ENCODE measurements at regions not wholly inside any gene's neighbourhood (a gene's known extent, or its start where the extent isn't known, plus 50 kb on each side); places are given as distances from the start of the nearest gene placed in this dataset.
"Not testable (repeated sequence)": the region's sequence is repeated elsewhere in the genome, so short reads cannot be mapped to it uniquely, and the experiment has no call there.

DNA sequence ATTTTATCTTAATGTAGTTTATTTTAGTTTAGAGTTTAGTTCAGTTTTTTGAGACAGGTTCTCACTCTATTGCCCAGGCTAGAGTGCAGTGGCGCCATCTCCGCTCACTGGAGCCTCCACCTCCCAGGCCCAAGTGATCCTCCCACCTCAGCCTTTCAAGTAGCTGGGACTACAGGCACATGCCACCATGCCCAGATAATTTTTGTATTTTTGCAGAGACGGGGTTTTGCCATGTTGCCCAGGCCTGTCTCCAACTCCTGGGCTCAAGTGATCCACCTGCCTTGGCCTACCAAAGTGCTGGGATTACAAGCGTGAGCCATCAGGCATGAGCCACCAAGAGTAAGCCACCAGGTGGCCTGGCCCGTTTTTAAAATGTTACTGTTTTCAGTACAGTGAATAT lies 2058.4 kb downstream of the MRPL39 start:
- H3K4me2 ChIP-seq (ENCODE audit: low read length, poor library complexity, severe bottlenecking); H2BK12ac ChIP-seq (ENCODE audit: low read length in 2 of 2); H3K4me1 ChIP-seq (ENCODE audit: control insufficient read depth, insufficient read depth, low read depth, low read length); H2AK5ac ChIP-seq (ENCODE audit: low read length, severe bottlenecking); H3K9ac ChIP-seq (ENCODE audit: low read length); H3K18ac ChIP-seq (ENCODE audit: low read depth in 1 of 2, low read length in 2 of 2); H4K8ac ChIP-seq (ENCODE audit: low read length); H3K4ac ChIP-seq (ENCODE audit: low read depth in 1 of 2, low read length in 2 of 2); H2BK5ac ChIP-seq (ENCODE audit: low read depth, low read length, poor library complexity, severe bottlenecking); DNase-seq; H3K36me3 ChIP-seq (ENCODE audit: control insufficient read depth in 1 of 2, insufficient read depth in 2 of 2, low read depth in 1 of 2, low read length in 2 of 2); H3K4me3 ChIP-seq (ENCODE audit: insufficient read depth in 1 of 2, low read depth in 1 of 2, low read length in 2 of 2); H3K27ac ChIP-seq (ENCODE audit: low read length, poor library complexity, severe bottlenecking); H4K91ac ChIP-seq (ENCODE audit: low read length); H3K23ac ChIP-seq (ENCODE audit: low read length in 2 of 2); H2BK15ac ChIP-seq (ENCODE audit: low read depth, poor library complexity, severe bottlenecking); H2BK120ac ChIP-seq (ENCODE audit: low read depth, low read length); H3K14ac ChIP-seq (ENCODE audit: low read length in 2 of 2); H3K27me3 ChIP-seq (ENCODE audit: control insufficient read depth in 1 of 2, insufficient read depth in 1 of 2, low read length in 2 of 2); H3K79me1 ChIP-seq (replicated peaks; ENCODE audit: low read length, poor library complexity, severe bottlenecking); H2AFZ ChIP-seq (ENCODE audit: low read depth, low read length); H3K9me3 ChIP-seq (ENCODE audit: control insufficient read depth, low read length): not testable (repeated sequence)
- 65% methylated on average over 4 of the region's 5 CpGs for WGBS

DNA sequence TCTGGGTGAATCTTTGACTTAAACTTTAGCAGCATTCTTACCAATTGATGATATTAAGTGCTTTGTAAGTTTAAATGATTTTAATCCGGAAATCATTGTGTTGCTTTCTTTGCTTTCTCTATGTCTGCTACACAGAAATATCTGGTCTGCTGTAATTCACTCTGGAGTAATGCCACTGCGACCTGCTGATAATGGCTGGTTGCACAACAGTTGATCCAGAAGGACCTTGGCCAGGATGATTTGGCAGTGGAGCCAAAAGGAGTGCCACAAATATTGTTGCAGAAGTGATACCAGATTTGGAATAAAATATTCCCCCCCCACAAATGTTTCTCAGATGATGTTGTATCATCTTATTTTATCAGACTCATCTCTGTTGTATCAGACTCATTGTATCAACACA lies 2063.9 kb downstream of the MRPL39 start:
- Histone ChIP-seq H3K9ac (ENCODE audit: low read length) (no peak overlapping the region), H3K36me3 (ENCODE audit: control insufficient read depth in 1 of 2, insufficient read depth in 2 of 2, low read depth in 1 of 2, low read length in 2 of 2) (no peaks in the 10 kb centered on the region), H3K9me3 (ENCODE audit: control insufficient read depth, low read length) (no peaks in the 10 kb centered on the region), H2BK120ac (ENCODE audit: low read depth, low read length) (no peak overlapping the region), H3K23ac (ENCODE audit: low read length in 2 of 2) (no peak overlapping the region), H3K4me1 (ENCODE audit: control insufficient read depth, insufficient read depth, low read depth, low read length) (no peaks in the 10 kb centered on the region), H3K79me1 (replicated peaks; ENCODE audit: low read length, poor library complexity, severe bottlenecking) (no peaks in the 10 kb centered on the region), H3K14ac (ENCODE audit: low read length in 2 of 2) (no peak overlapping the region), H2AFZ (ENCODE audit: low read depth, low read length) (no peak overlapping the region), H2BK5ac (ENCODE audit: low read depth, low read length, poor library complexity, severe bottlenecking) (no peak overlapping the region), H3K27me3 (ENCODE audit: control insufficient read depth in 1 of 2, insufficient read depth in 1 of 2, low read length in 2 of 2) (no peaks in the 10 kb centered on the region), H3K4ac (ENCODE audit: low read depth in 1 of 2, low read length in 2 of 2) (no peak overlapping the region), H3K4me3 (ENCODE audit: insufficient read depth in 1 of 2, low read depth in 1 of 2, low read length in 2 of 2) (no peak overlapping the region), H2AK5ac (ENCODE audit: low read length, severe bottlenecking) (no peak overlapping the region), H3K27ac (ENCODE audit: low read length, poor library complexity, severe bottlenecking) (no peak overlapping the region), H4K8ac (ENCODE audit: low read length) (no peak overlapping the region), H3K4me2 (ENCODE audit: low read length, poor library complexity, severe bottlenecking) (no peak overlapping the region), H3K18ac (ENCODE audit: low read depth in 1 of 2, low read length in 2 of 2) (no peak overlapping the region), H4K91ac (ENCODE audit: low read length) (no peak overlapping the region), H2BK15ac (ENCODE audit: low read depth, poor library complexity, severe bottlenecking) (no peak overlapping the region), H2BK12ac (ENCODE audit: low read length in 2 of 2) (no peak overlapping the region)
- WGBS = no CpG with 5 or more reads among the region's 2 CpGs
- DNase-seq = no peak

DNA sequence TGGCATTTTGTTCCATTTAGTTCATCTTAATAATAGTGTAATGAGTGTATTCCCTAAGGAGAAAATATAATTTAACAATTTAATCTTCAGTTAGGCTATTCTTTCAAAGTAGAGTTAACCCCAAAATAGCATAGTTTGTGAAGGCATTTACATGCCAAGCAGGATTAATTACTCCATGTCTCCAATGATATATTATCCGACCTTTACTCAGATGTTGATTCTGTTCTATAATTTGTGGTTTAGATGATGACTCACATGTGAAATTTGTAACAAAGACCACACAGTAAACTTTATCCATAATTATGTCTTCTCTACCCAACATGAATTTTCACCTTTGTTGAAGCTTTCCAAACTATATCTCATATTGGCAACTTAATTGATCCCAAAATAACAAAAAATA lies 2065.2 kb downstream of the MRPL39 start:
- H3K9ac ChIP-seq (ENCODE audit: low read length) = no peak overlapping the region
- no peak overlapping the region for H3K14ac ChIP-seq (ENCODE audit: low read length in 2 of 2)
- no peak overlapping the region for H2BK12ac ChIP-seq (ENCODE audit: low read length in 2 of 2)
- no peak overlapping the region for H3K4ac ChIP-seq (ENCODE audit: low read depth in 1 of 2, low read length in 2 of 2)
- H2BK120ac ChIP-seq (ENCODE audit: low read depth, low read length) = no peak overlapping the region
- H2AFZ ChIP-seq (ENCODE audit: low read depth, low read length) = no peak overlapping the region
- no peak overlapping the region for H3K4me3 ChIP-seq (ENCODE audit: insufficient read depth in 1 of 2, low read depth in 1 of 2, low read length in 2 of 2)
- H3K27ac ChIP-seq (ENCODE audit: low read length, poor library complexity, severe bottlenecking) = no peak overlapping the region
- no peak overlapping the region for H4K91ac ChIP-seq (ENCODE audit: low read length)
- H4K8ac ChIP-seq (ENCODE audit: low read length) = no peak overlapping the region
- no peak overlapping the region for H3K4me2 ChIP-seq (ENCODE audit: low read length, poor library complexity, severe bottlenecking)
- H3K36me3 ChIP-seq (ENCODE audit: control insufficient read depth in 1 of 2, insufficient read depth in 2 of 2, low read depth in 1 of 2, low read length in 2 of 2) = no peaks in the 10 kb centered on the region
- no peaks in the 10 kb centered on the region for H3K79me1 ChIP-seq (replicated peaks; ENCODE audit: low read length, poor library complexity, severe bottlenecking)
- no CpG with 5 or more reads among the region's 1 CpG for WGBS
- H3K9me3 ChIP-seq (ENCODE audit: control insufficient read depth, low read length) = no peaks in the 10 kb centered on the region
- no peak overlapping the region for H2BK15ac ChIP-seq (ENCODE audit: low read depth, poor library complexity, severe bottlenecking)
- H2BK5ac ChIP-seq (ENCODE audit: low read depth, low read length, poor library complexity, severe bottlenecking) = no peak overlapping the region
- H3K23ac ChIP-seq (ENCODE audit: low read length in 2 of 2) = no peak overlapping the region
- H3K4me1 ChIP-seq (ENCODE audit: control insufficient read depth, insufficient read depth, low read depth, low read length) = no peaks in the 10 kb centered on the region
- no peaks in the 10 kb centered on the region for H3K27me3 ChIP-seq (ENCODE audit: control insufficient read depth in 1 of 2, insufficient read depth in 1 of 2, low read length in 2 of 2)
- H3K18ac ChIP-seq (ENCODE audit: low read depth in 1 of 2, low read length in 2 of 2) = no peak overlapping the region
- H2AK5ac ChIP-seq (ENCODE audit: low read length, severe bottlenecking) = no peak overlapping the region
- DNase-seq = no peak

DNA sequence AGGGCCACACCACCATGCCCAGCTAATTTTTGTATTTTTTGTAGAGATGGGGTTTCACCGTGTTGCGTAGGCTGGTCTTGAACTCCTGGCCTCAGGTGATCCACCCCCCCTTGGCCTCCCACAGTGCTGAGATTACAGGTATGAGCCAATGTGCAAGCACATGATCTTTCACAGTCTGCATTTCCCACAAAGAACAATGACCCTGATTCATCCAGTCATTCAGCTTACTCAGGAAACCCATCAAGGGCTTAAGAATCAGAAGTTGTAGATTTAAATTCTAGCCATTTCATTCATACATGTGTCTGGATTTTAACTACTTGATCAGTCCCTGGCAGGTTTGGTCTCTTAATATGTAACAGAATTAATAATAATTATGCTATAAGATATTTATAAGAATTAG lies 2065.7 kb downstream of the MRPL39 start:
- no peaks in the 10 kb centered on the region for H3K4me1 ChIP-seq (ENCODE audit: control insufficient read depth, insufficient read depth, low read depth, low read length)
- WGBS = 88% methylated on average over 2 of the region's 2 CpGs

More for the DNA sequence above, 2065.7 kb downstream of the MRPL39 start:
- no peak overlapping the region for H2BK15ac ChIP-seq (ENCODE audit: low read depth, poor library complexity, severe bottlenecking)
- H4K8ac ChIP-seq (ENCODE audit: low read length) = no peak overlapping the region
- no peaks in the 10 kb centered on the region for H3K9me3 ChIP-seq (ENCODE audit: control insufficient read depth, low read length)
- no peaks in the 10 kb centered on the region for H3K27me3 ChIP-seq (ENCODE audit: control insufficient read depth in 1 of 2, insufficient read depth in 1 of 2, low read length in 2 of 2)
- H3K4ac ChIP-seq (ENCODE audit: low read depth in 1 of 2, low read length in 2 of 2) = no peak overlapping the region
- H2BK120ac ChIP-seq (ENCODE audit: low read depth, low read length) = no peak overlapping the region
- H3K14ac ChIP-seq (ENCODE audit: low read length in 2 of 2) = no peak overlapping the region
- H3K4me3 ChIP-seq (ENCODE audit: insufficient read depth in 1 of 2, low read depth in 1 of 2, low read length in 2 of 2) = no peak overlapping the region
- H3K4me2 ChIP-seq (ENCODE audit: low read length, poor library complexity, severe bottlenecking) = no peak overlapping the region
- no peak overlapping the region for H3K23ac ChIP-seq (ENCODE audit: low read length in 2 of 2)
- no peak overlapping the region for H2AFZ ChIP-seq (ENCODE audit: low read depth, low read length)
- no peaks in the 10 kb centered on the region for H3K36me3 ChIP-seq (ENCODE audit: control insufficient read depth in 1 of 2, insufficient read depth in 2 of 2, low read depth in 1 of 2, low read length in 2 of 2)
- no peak overlapping the region for H3K27ac ChIP-seq (ENCODE audit: low read length, poor library complexity, severe bottlenecking)
- H2BK12ac ChIP-seq (ENCODE audit: low read length in 2 of 2) = no peak overlapping the region
- H2AK5ac ChIP-seq (ENCODE audit: low read length, severe bottlenecking) = no peak overlapping the region
- no peak overlapping the region for H3K18ac ChIP-seq (ENCODE audit: low read depth in 1 of 2, low read length in 2 of 2)
- H3K79me1 ChIP-seq (replicated peaks; ENCODE audit: low read length, poor library complexity, severe bottlenecking) = no peaks in the 10 kb centered on the region
- H2BK5ac ChIP-seq (ENCODE audit: low read depth, low read length, poor library complexity, severe bottlenecking) = no peak overlapping the region
- H3K9ac ChIP-seq (ENCODE audit: low read length) = no peak overlapping the region
- H4K91ac ChIP-seq (ENCODE audit: low read length) = no peak overlapping the region
- DNase-seq = no peak

All from mesenchymal stem cell (in vitro differentiated cells and primary cell).